GM12801 (cell line): ENCODE measurements at regions not wholly inside any gene's neighbourhood (a gene's known extent, or its start where the extent isn't known, plus 50 kb on each side); places are given as distances from the start of the nearest gene placed in this dataset.

Experiments used
- TF ChIP-seq, protein P1 (sequence below): IDR thresholded peaks from one replicate; pipeline ENCODE4 v1.5.1; 2011; ENCODE audit warnings: control low read depth; ENCODE audit not compliant: insufficient read length; ENCODE audit errors: extremely low read depth

DNA sequence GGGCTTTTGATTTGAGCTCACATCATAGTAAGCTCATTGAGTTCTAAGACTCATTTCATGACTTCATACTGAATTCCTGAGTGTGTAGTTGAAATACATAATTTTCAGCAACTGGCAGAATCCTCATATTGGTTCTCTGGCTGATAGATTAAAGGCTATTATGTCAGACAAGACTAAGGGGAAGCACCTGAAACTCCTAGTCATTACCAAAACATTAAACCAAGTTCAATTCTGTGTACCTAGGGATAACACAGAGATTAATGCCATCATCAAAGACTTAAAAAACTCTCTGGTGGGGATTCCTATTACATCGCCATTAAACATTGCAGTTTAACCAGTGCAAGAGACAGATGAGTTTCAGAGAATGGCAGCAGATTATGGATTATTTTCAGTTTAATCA lies 339.1 kb downstream of the PTPRC start:
- TF ChIP-seq, protein P1, sequence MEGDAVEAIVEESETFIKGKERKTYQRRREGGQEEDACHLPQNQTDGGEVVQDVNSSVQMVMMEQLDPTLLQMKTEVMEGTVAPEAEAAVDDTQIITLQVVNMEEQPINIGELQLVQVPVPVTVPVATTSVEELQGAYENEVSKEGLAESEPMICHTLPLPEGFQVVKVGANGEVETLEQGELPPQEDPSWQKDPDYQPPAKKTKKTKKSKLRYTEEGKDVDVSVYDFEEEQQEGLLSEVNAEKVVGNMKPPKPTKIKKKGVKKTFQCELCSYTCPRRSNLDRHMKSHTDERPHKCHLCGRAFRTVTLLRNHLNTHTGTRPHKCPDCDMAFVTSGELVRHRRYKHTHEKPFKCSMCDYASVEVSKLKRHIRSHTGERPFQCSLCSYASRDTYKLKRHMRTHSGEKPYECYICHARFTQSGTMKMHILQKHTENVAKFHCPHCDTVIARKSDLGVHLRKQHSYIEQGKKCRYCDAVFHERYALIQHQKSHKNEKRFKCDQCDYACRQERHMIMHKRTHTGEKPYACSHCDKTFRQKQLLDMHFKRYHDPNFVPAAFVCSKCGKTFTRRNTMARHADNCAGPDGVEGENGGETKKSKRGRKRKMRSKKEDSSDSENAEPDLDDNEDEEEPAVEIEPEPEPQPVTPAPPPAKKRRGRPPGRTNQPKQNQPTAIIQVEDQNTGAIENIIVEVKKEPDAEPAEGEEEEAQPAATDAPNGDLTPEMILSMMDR, result no peak

DNA sequence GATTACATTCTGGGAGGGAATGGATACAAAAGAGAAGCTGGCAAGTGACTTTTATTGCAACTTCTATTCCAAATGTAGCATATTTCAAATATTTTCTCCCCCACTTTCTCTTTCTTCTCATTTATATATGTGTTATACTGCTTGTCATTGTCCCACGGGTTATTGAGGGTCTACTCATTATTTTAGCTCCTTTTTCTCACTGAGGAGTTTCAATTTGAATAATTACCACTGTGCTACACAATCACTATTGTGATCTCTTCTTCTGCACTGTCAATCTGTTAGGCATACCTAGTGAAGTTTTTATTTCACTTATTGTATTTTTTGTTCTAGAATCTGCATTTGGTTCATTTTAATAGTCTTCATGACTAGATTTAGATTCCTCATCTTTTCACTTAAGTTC lies 339.7 kb downstream of the PTPRC start:
- TF ChIP-seq, protein P1, result no peak

DNA sequence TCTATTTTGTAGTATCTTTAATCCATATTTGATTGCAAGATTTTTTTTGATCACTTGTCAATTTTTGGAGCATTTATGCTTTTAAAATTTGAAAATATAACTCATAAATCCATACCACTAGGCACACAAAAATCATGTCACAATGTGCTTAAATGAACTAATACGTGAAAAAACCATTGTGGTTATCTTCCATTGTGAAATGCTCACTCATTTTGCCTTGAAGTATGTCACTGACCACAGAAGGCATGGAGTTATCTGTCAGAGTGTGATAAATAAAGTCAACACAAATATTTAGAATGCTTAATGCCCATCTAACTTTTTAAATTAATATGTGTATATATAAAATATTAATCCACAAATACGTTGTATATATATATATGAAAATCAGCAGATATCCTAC lies 347.2 kb downstream of the PTPRC start:
- TF ChIP-seq, protein P1, result no peak

DNA sequence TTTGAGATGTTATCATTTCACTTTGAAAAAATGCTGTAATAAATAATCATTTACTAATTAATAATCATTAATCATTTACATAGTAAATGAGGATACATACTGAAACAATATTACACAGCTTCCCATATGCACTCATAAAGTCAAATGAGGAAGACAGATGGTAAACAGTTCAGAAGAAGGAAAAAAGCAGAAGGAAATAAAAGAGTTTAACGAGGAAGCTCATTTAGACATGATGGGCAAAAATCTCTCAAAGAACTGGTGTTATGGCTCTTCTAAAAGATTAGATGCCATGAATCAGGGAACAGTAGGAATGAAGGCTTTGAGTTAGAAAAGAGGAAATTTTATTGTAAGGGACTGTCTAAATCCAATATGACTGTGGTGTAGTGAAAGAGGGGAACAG lies 347.6 kb downstream of the PTPRC start:
- TF ChIP-seq, protein P1, result no peak

DNA sequence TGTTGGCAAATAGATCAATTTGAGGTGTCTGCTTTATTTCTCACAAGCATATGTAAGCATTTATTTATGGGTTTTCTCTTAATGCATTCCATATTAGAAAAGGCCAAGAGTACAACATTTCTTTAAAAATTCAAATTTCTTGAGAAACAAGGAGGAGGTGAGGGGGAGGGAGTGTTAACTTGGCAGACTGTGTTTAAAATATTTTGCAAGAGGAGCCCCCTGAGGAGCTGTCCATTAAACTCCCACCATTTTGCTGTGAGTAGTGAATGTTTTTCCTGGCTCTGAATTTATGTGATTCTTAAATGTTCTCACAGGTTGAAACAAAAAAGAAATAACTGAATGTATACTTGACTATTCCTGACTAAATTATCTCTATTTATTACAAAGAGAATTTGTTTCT lies 363.8 kb downstream of the PTPRC start:
- TF ChIP-seq, protein P1, result no peak

DNA sequence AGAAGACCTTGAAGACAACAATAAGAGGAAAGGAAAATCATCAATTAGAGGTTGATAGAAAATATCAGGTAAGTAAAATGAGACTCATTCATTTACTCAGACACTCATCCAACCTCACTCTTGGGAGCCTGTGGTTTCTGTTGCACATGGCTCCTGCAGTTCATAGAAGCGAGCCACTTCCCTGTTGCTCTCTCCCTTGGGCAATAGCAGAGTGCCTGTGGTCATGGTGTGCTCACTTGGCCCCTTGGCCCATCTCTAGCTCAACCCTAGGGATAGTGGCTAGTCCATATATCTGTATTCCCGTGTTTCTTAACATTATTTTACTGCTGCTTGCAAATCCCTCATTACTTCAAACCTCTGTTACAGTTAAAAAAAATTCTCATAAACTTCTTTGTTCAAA lies 368.6 kb downstream of the PTPRC start:
- TF ChIP-seq, protein P1, result no peak

DNA sequence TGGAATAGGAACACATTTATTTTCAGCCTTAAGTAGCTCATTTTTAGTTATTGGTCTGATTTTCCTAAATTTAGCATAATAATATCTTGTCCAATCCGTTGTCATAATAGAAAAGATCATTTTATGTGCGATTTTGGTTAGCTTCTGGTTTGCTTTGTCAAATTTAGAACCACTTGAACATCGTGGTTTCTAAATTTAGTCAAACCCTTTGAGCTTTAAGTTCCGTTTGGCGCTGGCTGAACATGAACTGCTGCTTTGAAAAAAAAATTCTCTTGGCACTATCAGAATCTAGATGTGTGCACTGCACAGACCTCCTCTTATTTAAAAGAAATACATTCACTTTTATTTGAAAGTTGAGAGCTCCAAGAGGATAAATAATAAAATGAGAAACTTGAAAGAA lies 370.6 kb downstream of the PTPRC start:
- TF ChIP-seq, protein P1, result no peak

DNA sequence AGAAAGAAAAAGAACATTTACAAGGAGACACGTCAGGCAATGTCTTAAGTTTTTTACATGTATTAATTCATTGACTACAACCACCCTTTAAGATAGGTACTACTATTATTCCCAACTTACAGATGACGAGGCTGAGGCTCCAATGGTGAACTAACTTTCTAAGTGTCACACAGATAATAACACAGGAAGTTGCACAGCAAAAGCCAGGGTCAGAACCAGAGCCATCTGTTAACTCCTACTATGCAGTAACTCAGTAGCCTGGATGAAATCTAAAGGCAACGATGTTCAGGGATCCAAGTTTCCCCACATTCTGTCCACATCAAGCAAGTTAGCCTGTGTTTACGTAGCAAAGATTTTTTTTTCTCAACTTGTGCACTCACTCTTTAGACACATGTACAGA lies 371.7 kb downstream of the PTPRC start:
- TF ChIP-seq, protein P1, result no peak
